H1 (cell line): ENCODE measurements at regions not wholly inside any gene's neighbourhood (a gene's known extent, or its start where the extent isn't known, plus 50 kb on each side); places are given as distances from the start of the nearest gene placed in this dataset.

Experiments
- ATF3 ChIP-seq: IDR thresholded peaks from 2 replicates; pipeline ENCODE4 v1.6.1; 2011; ENCODE audit warnings: low read depth, mild to moderate bottlenecking, low read length; ENCODE audit not compliant: insufficient read depth
- FOSL1 ChIP-seq: IDR thresholded peaks from 2 replicates; pipeline ENCODE4 v1.6.1; 2011; ENCODE audit warnings: mild to moderate bottlenecking, low read depth, low read length, moderate library complexity; ENCODE audit not compliant: insufficient read depth
- NRF1 ChIP-seq: IDR thresholded peaks from 2 replicates; pipeline ENCODE4 v1.6.1; 2011; ENCODE audit warnings: mild to moderate bottlenecking, low read depth, low read length, improper control_type of control experiment

- TF ChIP-seq ATF3 (no peak), FOSL1 (no peak), NRF1 (no peak)
- TF ChIP-seq, all 59 proteins: peak for 0
Measured at GRCh38 chr16:5432166-5432565, 334.6 kb upstream of the EEF2KMT start (continued).
